ENCODE measurements at regions not wholly inside any gene's neighbourhood (a gene's known extent, or its start where the extent isn't known, plus 50 kb on each side); places are given as distances from the start of the nearest gene placed in this dataset.

DNA sequence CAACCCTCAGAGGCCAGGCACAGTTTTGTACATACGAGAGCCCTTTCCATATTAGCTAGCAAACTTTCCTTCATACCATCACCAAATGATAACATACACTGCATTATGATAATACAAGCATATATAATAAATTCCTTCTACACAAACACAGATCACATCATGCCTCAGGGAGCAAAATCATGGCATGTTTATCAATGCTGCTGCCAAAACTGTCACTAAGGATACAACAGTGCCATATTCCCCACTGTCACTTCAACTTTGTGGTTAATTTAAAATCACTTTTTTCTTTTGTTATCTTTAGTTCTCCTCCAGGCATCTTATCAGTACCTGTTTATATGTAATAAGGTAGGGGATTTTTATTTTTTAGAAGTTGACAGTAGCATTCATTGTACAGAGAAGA is 196.3 kb downstream of the EPM2A start:
- no peak overlapping the region for H3K14ac ChIP-seq (ENCODE audit: insufficient read depth, low read length)
- no peaks in the 10 kb centered on the region for H4K20me1 ChIP-seq (ENCODE audit: control insufficient read depth, insufficient read depth, insufficient read length)
- H3K18ac ChIP-seq (ENCODE audit: insufficient read length, low read depth, low read length), result no peak overlapping the region
- H2BK120ac ChIP-seq (ENCODE audit: low read depth, low read length, poor library complexity, severe bottlenecking), result no peak overlapping the region
- no peak overlapping the region for H2BK5ac ChIP-seq (ENCODE audit: insufficient read length, low read length)
- H3K23ac ChIP-seq (ENCODE audit: insufficient read length, low read depth, low read length), result no peak overlapping the region
- no peak overlapping the region for H2BK15ac ChIP-seq (ENCODE audit: low read depth, low read length)
- H4K91ac ChIP-seq (ENCODE audit: insufficient read length, low read depth, low read length), result no peak overlapping the region
- H3K9me3 ChIP-seq (ENCODE audit: control insufficient read depth, low read depth, low read length), result no peaks in the 10 kb centered on the region
- DNase-seq, result no peak
- H3K4ac ChIP-seq (ENCODE audit: low read depth, low read length), result no peak overlapping the region
- no peak overlapping the region for H3T11ph ChIP-seq (ENCODE audit: low read length)
- H3K4me1 Mint-ChIP-seq, result peaks cover 5% of the 10 kb centered on the region in 2 experiments; a peak in 1 of 4 replicates
- no peaks in the 10 kb centered on the region for H3K23me2 ChIP-seq (ENCODE audit: insufficient read length, low read depth, low read length, poor library complexity, severe bottlenecking)
- H2BK12ac ChIP-seq (ENCODE audit: insufficient read length, low read depth, low read length), result no peak overlapping the region
- no peak overlapping the region for H3K4me2 ChIP-seq (ENCODE audit: insufficient read depth, insufficient read length, low read length)
- H3K4me3 Mint-ChIP-seq, result no peak overlapping the region
- H3K79me1 ChIP-seq (ENCODE audit: insufficient read depth, low read depth, low read length, poor library complexity, severe bottlenecking), result no peaks in the 10 kb centered on the region
- H3K79me2 ChIP-seq (ENCODE audit: insufficient read depth, low read length), result no peaks in the 10 kb centered on the region
- no peak overlapping the region for H3K56ac ChIP-seq (ENCODE audit: insufficient read length, low read depth, low read length)
- H3K9ac ChIP-seq (ENCODE audit: extremely low read depth, insufficient read length, low read length), result no peak overlapping the region
- H3K9me3 Mint-ChIP-seq, result no peaks in the 10 kb centered on the region
- H2AK5ac ChIP-seq (ENCODE audit: insufficient read length, low read length), result no peak overlapping the region
- H3K27me3 Mint-ChIP-seq (ENCODE audit: low read depth), result peaks cover 35% of the 10 kb centered on the region
- no peak overlapping the region for H3K27ac ChIP-seq (ENCODE audit: insufficient read length, low read depth, low read length)
- no peak overlapping the region for H2BK20ac ChIP-seq (ENCODE audit: low read depth, low read length, poor library complexity, severe bottlenecking)
- no peak overlapping the region for H3K27ac Mint-ChIP-seq
- TF ChIP-seq, protein P1, sequence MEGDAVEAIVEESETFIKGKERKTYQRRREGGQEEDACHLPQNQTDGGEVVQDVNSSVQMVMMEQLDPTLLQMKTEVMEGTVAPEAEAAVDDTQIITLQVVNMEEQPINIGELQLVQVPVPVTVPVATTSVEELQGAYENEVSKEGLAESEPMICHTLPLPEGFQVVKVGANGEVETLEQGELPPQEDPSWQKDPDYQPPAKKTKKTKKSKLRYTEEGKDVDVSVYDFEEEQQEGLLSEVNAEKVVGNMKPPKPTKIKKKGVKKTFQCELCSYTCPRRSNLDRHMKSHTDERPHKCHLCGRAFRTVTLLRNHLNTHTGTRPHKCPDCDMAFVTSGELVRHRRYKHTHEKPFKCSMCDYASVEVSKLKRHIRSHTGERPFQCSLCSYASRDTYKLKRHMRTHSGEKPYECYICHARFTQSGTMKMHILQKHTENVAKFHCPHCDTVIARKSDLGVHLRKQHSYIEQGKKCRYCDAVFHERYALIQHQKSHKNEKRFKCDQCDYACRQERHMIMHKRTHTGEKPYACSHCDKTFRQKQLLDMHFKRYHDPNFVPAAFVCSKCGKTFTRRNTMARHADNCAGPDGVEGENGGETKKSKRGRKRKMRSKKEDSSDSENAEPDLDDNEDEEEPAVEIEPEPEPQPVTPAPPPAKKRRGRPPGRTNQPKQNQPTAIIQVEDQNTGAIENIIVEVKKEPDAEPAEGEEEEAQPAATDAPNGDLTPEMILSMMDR (conservative IDR thresholded peaks at IDR 0.05), result no peak
- no peak overlapping the region for H2AFZ ChIP-seq (ENCODE audit: low read length)
- H3K27me3 ChIP-seq (ENCODE audit: insufficient read depth, low read length), result peaks cover 13% of the 10 kb centered on the region; the same call in 1 of the 2 replicates
- WGBS (ENCODE audit: extremely low coverage, insufficient read length, low lambda C conversion rate), result no CpG with 5 or more reads among the region's 1 CpG
- H3K4me1 ChIP-seq (ENCODE audit: insufficient read depth, low read length), result no peaks in the 10 kb centered on the region
- no peak overlapping the region for H4K5ac ChIP-seq (ENCODE audit: insufficient read length, low read depth, low read length)
- H3K36me3 Mint-ChIP-seq (ENCODE audit: insufficient read depth in 1 of 3, low read depth in 3 of 3), result no peaks in the 10 kb centered on the region
- no peak overlapping the region for H4K8ac ChIP-seq (replicated peaks; ENCODE audit: insufficient read length, low read depth, low read length)

All from H9 (cell line).